ENCODE measurements at regions not wholly inside any gene's neighbourhood (a gene's known extent, or its start where the extent isn't known, plus 50 kb on each side); places are given as distances from the start of the nearest gene placed in this dataset.
"Not testable (repeated sequence)": the region's sequence is repeated elsewhere in the genome, so short reads cannot be mapped to it uniquely, and the experiment has no call there.

GRCh38 chr13:90834700-90835099, 512.8 kb upstream of the MIR17HG start:
- no peak for DNase-seq (ENCODE audit: extremely low read depth in 1 of 2, low read depth in 1 of 2)

- DNase-seq (ENCODE audit: extremely low read depth in 1 of 2, low read depth in 1 of 2): no peak
Measured at GRCh38 chr13:90835826-90836225, 511.7 kb upstream of the MIR17HG start.

GRCh38 chr13:90838317-90838960, 509.0 kb upstream of the MIR17HG start:
- no peak for DNase-seq (ENCODE audit: extremely low read depth in 1 of 2, low read depth in 1 of 2)

GRCh38 chr13:90839061-90839460, 508.4 kb upstream of the MIR17HG start:
- DNase-seq (ENCODE audit: extremely low read depth in 1 of 2, low read depth in 1 of 2): no peak

- no peak for DNase-seq (ENCODE audit: extremely low read depth in 1 of 2, low read depth in 1 of 2)
Measured at GRCh38 chr13:90846936-90847335, 500.6 kb upstream of the MIR17HG start.

GRCh38 chr13:90853666-90854065, 493.8 kb upstream of the MIR17HG start:
- DNase-seq (ENCODE audit: extremely low read depth in 1 of 2, low read depth in 1 of 2): not testable (repeated sequence)

GRCh38 chr13:90857921-90858320, 489.6 kb upstream of the MIR17HG start:
- DNase-seq (ENCODE audit: extremely low read depth in 1 of 2, low read depth in 1 of 2): no peak

- DNase-seq (ENCODE audit: extremely low read depth in 1 of 2, low read depth in 1 of 2): no peak
Measured at GRCh38 chr13:90866006-90866405, 481.5 kb upstream of the MIR17HG start.

- DNase-seq (ENCODE audit: extremely low read depth in 1 of 2, low read depth in 1 of 2): no peak
Measured at GRCh38 chr13:90867336-90867683, 480.2 kb upstream of the MIR17HG start.

- no peak for DNase-seq (ENCODE audit: extremely low read depth in 1 of 2, low read depth in 1 of 2)
Measured at GRCh38 chr13:90868321-90868920, 479.1 kb upstream of the MIR17HG start.

GRCh38 chr13:90869580-90869979, 477.9 kb upstream of the MIR17HG start:
- no peak for DNase-seq (ENCODE audit: extremely low read depth in 1 of 2, low read depth in 1 of 2)

- no peak for DNase-seq (ENCODE audit: extremely low read depth in 1 of 2, low read depth in 1 of 2)
Measured at GRCh38 chr13:90872491-90873025, 474.9 kb upstream of the MIR17HG start.

- DNase-seq (ENCODE audit: extremely low read depth in 1 of 2, low read depth in 1 of 2): no peak
Measured at GRCh38 chr13:90880790-90881189, 466.7 kb upstream of the MIR17HG start.

GRCh38 chr13:90882551-90882950, 464.9 kb upstream of the MIR17HG start:
- DNase-seq (ENCODE audit: extremely low read depth in 1 of 2, low read depth in 1 of 2): no peak

- no peak for DNase-seq (ENCODE audit: extremely low read depth in 1 of 2, low read depth in 1 of 2)
Measured at GRCh38 chr13:90883592-90883991, 463.9 kb upstream of the MIR17HG start.

- DNase-seq (ENCODE audit: extremely low read depth in 1 of 2, low read depth in 1 of 2): no peak
Measured at GRCh38 chr13:90884066-90884465, 463.4 kb upstream of the MIR17HG start.

- no peak for DNase-seq (ENCODE audit: extremely low read depth in 1 of 2, low read depth in 1 of 2)
Measured at GRCh38 chr13:90889906-90890834, 457.3 kb upstream of the MIR17HG start.

GRCh38 chr13:90891329-90891728, 456.2 kb upstream of the MIR17HG start:
- DNase-seq (ENCODE audit: extremely low read depth in 1 of 2, low read depth in 1 of 2): no peak

- DNase-seq (ENCODE audit: extremely low read depth in 1 of 2, low read depth in 1 of 2): not testable (repeated sequence)
Measured at GRCh38 chr13:90893199-90893598, 454.3 kb upstream of the MIR17HG start.

GRCh38 chr13:90896002-90896401, 451.5 kb upstream of the MIR17HG start:
- DNase-seq (ENCODE audit: extremely low read depth in 1 of 2, low read depth in 1 of 2): no peak

GRCh38 chr13:90898811-90899210, 448.7 kb upstream of the MIR17HG start:
- DNase-seq (ENCODE audit: extremely low read depth in 1 of 2, low read depth in 1 of 2): no peak

GRCh38 chr13:90899416-90899815, 448.1 kb upstream of the MIR17HG start:
- no peak for DNase-seq (ENCODE audit: extremely low read depth in 1 of 2, low read depth in 1 of 2)
